Chondrocyte (in vitro differentiated cells): ENCODE measurements at regions not wholly inside any gene's neighbourhood (a gene's known extent, or its start where the extent isn't known, plus 50 kb on each side); places are given as distances from the start of the nearest gene placed in this dataset.

ENCODE experiments used
- DNase-seq: peaks from one replicate; pipeline ENCODE4 v3.0.0; 2021; ENCODE audit warnings: mixed read lengths, low spot score
- H3K27ac Mint-ChIP-seq: one replicate; pipeline ENCODE4 v1.8.0; 2021; ENCODE audit warnings: mild to moderate bottlenecking, moderate library complexity, mixed read lengths; ENCODE audit not compliant: unreplicated experiment
- H3K27me3 Mint-ChIP-seq: 2 replicates; pipeline ENCODE4 v1.8.0; 2021; ENCODE audit warnings: low read depth, mixed read lengths
- H3K36me3 Mint-ChIP-seq: 2 replicates; pipeline ENCODE4 v1.8.0; 2021; ENCODE audit warnings: low read depth, mixed read lengths
- H3K4me1 Mint-ChIP-seq: 2 replicates; pipeline ENCODE4 v1.8.0; 2021; ENCODE audit warnings: low read depth, mild to moderate bottlenecking, mixed read lengths
- H3K4me3 Mint-ChIP-seq: one replicate; pipeline ENCODE4 v1.8.0; 2021; ENCODE audit warnings: mild to moderate bottlenecking, moderate library complexity, mixed read lengths; ENCODE audit not compliant: unreplicated experiment
- H3K9me3 Mint-ChIP-seq: 2 replicates; pipeline ENCODE4 v1.8.0; 2021; ENCODE audit warnings: low read depth, mixed read lengths
- CTCF ChIP-seq: fragments of 200-600 bp; sonication (generic); IDR thresholded peaks from 2 replicates; pipeline ENCODE4 v1.5.0; 2021; ENCODE audit warnings: antibody characterized with exemption, mild to moderate bottlenecking, moderate library complexity

- TF ChIP-seq CTCF, result no peak
- Mint-ChIP-seq H3K27me3 (no peaks in the 10 kb centered on the region), H3K4me1 (no peaks in the 10 kb centered on the region)
Observed at GRCh38 chr4:18231726-18232125, 210.2 kb upstream of the LCORL start.

GRCh38 chr4:18227880-18228279 is 206.3 kb upstream of the LCORL start:
- no peak for DNase-seq
- Mint-ChIP-seq H3K9me3 (peaks cover 21% of the 10 kb centered on the region), H3K36me3 (no peaks in the 10 kb centered on the region), H3K4me1 (no peaks in the 10 kb centered on the region), H3K27me3 (no peaks in the 10 kb centered on the region), H3K4me3 (no peak overlapping the region), H3K27ac (no peak overlapping the region)
- no peak for TF ChIP-seq CTCF

More at GRCh38 chr4:18231726-18232125, 210.2 kb upstream of the LCORL start:
- no peak overlapping the region for H3K4me3 Mint-ChIP-seq
- no peak overlapping the region for H3K27ac Mint-ChIP-seq
- DNase-seq, result no peak
- no peaks in the 10 kb centered on the region for H3K36me3 Mint-ChIP-seq
- peaks cover 24% of the 10 kb centered on the region for H3K9me3 Mint-ChIP-seq

- TF ChIP-seq CTCF, result no peak
- Mint-ChIP-seq H3K27me3 (no peaks in the 10 kb centered on the region), H3K27ac (no peak overlapping the region), H3K9me3 (peaks cover 15% of the 10 kb centered on the region), H3K4me3 (no peak overlapping the region), H3K4me1 (no peaks in the 10 kb centered on the region), H3K36me3 (no peaks in the 10 kb centered on the region)
- no peak for DNase-seq
Observed at GRCh38 chr4:18214411-18215055, 193.0 kb upstream of the LCORL start.

- no peaks in the 10 kb centered on the region for H3K36me3 Mint-ChIP-seq
- no peak overlapping the region for H3K4me3 Mint-ChIP-seq
- H3K27ac Mint-ChIP-seq, result no peak overlapping the region
- H3K4me1 Mint-ChIP-seq, result no peaks in the 10 kb centered on the region
- TF ChIP-seq CTCF, result no peak
- DNase-seq, result no peak
- H3K9me3 Mint-ChIP-seq, result peaks cover 15% of the 10 kb centered on the region
- H3K27me3 Mint-ChIP-seq, result no peaks in the 10 kb centered on the region
Observed at GRCh38 chr4:18213576-18214198, 192.1 kb upstream of the LCORL start.

GRCh38 chr4:18209448-18209847 is 187.9 kb upstream of the LCORL start:
- peaks cover 15% of the 10 kb centered on the region for H3K9me3 Mint-ChIP-seq
- no peaks in the 10 kb centered on the region for H3K4me1 Mint-ChIP-seq
- no peak overlapping the region for H3K27ac Mint-ChIP-seq
- H3K36me3 Mint-ChIP-seq, result no peaks in the 10 kb centered on the region
- TF ChIP-seq CTCF, result no peak
- DNase-seq, result no peak
- no peak overlapping the region for H3K4me3 Mint-ChIP-seq
- peaks cover 5% of the 10 kb centered on the region for H3K27me3 Mint-ChIP-seq
